Globus pallidus (tissue), 1 donor: ENCODE measurements at regions not wholly inside any gene's neighbourhood (a gene's known extent, or its start where the extent isn't known, plus 50 kb on each side); places are given as distances from the start of the nearest gene placed in this dataset.

Experiments
- DNase-seq: peaks from one replicate; pipeline ENCODE4 v3.0.0-alpha.2; 2015; ENCODE audit warnings: low spot score

- no peak for DNase-seq
Observed at GRCh38 chrX:20863649-20864048, 510.6 kb upstream of the CNKSR2 start.

DNA sequence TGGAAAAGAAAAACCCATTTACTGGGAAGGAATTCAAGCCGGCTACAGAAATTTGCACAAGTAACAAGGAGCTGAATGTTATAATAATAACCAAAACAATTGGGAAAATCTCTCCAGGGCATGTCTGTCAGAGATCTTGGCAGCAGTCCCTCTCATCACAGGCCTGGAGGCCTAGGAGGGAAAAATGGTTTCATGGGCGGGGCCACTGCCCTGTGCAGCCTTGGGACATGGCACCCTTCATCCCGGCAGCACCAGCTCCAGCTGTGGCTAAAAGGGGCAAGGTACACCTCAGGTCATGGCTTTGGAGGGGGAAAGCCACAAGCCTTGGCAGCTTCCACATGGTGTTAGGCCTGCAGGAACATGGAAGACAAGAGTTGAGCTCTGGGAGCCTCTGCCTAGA lies 513.1 kb upstream of the CNKSR2 start:
- no peak for DNase-seq

DNA sequence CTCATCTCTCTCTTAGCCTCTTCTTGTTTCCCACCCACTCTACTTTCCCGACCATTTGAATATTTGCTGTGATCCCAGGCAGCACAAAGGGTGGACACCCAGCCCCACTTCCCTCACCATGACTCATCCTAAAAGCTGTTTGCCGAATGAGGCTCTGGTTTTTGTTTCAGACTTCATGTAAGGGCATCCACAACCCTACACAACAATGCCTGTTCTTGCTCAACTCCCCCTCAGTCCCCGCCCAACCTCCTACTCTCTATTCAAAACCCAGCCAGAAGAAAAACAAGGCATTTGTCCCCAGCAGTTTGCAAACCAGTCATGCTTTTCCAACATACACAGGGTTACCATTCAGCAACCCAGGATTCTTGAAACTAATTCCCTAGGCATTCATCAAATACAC lies 516.5 kb upstream of the CNKSR2 start:
- DNase-seq: peak; percentile 87

GRCh38 chrX:20838477-20838876 lies 535.7 kb upstream of the CNKSR2 start:
- DNase-seq: no peak

GRCh38 chrX:20829665-20830491 lies 544.3 kb upstream of the CNKSR2 start:
- no peak for DNase-seq

DNA sequence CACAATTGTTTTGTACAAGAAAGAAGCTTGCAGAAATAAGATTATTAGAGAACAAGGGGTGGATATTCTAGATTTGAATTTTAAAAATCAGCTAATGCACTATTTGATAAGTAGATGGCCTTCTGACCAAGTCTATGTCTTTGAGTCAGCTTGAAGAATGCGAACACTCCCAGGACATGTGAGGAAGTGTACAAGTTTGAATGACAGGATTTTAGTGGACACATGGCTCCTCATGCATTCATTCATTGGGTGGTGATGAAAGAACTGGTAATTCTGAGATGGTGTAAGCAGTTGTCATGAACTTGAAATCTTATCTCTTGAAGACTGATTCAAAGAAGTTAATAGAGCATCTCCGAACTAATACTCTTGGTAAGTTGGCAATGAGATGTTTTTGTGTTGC lies 548.2 kb upstream of the CNKSR2 start:
- no peak for DNase-seq

GRCh38 chrX:20803971-20804370 lies 537.3 kb upstream of the RPS6KA3 start:
- DNase-seq: no peak

DNA sequence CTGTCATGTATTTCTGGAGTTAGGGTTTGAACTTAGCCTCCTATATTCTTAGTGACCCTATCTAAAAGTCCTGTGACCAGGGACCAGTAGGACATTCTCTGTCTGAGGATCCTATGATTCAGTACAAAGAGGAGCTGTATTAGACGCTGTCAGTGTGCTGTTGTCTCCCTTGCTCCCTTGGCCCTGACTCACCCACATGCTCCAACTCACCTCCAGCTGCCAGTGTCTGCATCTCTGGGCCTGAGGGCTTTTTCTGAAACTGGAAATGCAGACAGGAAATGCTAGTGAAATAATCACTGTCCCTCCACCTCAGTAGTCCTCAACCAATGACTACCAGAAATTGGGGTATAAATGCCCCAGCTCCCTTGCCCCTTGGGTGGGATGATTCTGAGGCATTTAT lies 535.3 kb upstream of the RPS6KA3 start:
- DNase-seq: no peak

GRCh38 chrX:20796450-20796849 lies 529.7 kb upstream of the RPS6KA3 start:
- DNase-seq: no peak

- DNase-seq: no peak
Observed at GRCh38 chrX:20789103-20789502, 522.4 kb upstream of the RPS6KA3 start.

- no peak for DNase-seq
Observed at GRCh38 chrX:20767346-20767745, 500.6 kb upstream of the RPS6KA3 start.

DNA sequence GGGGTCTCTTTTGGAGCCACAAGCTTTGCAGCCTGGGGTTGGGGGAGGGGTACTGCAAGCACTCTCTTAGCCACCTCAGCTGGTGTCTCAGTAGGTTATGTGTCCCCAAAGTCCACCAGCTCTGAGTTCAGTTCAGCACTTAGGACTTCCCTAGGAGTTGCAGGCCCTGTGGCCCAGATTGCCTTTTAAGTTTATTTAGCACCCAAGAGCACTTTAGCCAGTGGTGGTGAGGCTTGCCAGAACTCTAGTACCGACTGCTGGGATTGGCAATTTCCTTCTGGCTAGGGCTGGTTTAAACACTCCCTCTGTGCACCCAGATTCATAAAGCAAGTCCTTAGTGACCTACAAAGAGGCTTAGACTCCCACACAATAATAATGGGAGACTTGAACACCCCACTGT lies 489.9 kb upstream of the RPS6KA3 start:
- DNase-seq: no peak

- DNase-seq: no peak
Observed at GRCh38 chrX:20753076-20753475, 486.4 kb upstream of the RPS6KA3 start.

- no peak for DNase-seq
Observed at GRCh38 chrX:20746690-20747089, 480.0 kb upstream of the RPS6KA3 start.

DNA sequence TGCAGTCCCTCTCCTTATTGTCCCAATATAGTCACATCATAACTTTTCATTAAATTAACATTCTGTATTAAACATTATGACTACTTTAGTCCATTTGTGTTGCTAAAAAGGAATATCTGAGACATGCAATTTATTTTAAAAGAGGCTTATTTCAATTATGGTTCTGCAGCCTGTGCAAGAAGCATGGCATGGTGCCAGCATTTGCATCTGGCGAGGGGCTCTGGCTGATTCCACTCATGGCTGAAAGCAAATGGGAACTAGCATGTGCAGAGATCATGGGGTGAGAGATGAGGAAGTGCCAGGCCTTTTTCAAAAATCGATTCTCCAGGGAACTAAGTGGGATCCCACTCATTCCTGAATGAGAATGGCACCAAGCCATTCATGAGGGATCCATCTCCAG lies 476.3 kb upstream of the RPS6KA3 start:
- no peak for DNase-seq

GRCh38 chrX:20742106-20742505 lies 475.4 kb upstream of the RPS6KA3 start:
- peak; percentile 8 for DNase-seq

GRCh38 chrX:20740443-20740842 lies 473.7 kb upstream of the RPS6KA3 start:
- DNase-seq: no peak

DNA sequence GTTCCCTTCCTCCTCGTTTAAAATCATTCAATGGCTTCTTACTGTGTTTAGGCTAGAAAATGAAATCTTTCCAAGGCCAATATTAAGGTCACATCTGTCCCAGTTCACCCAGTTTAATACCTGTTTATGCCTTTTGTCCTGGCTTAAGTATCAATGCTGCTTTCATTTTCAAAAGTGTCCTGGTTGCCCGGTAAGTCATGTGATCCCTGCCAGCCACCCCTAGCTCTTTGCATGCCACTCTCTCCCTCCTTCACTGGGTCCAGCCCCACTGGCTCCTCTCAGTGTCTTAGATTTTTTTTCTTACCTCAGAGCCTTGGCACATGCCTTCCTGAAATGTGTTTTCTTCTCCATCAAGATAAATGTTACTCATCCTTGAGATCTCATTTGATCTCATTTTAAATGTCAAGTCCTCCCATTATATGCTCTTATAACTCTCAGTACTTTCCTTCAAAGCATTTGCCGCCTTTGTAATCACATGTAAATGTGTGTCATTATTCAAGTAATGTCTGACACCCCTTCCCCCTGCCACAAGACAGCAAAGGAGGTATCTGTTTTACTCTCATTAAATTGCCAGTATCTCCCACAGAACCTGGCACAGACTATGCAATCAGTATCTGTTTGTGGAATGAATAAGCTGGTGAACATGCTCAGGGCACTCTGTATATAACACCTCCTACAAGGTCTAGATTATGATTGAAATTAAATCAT lies 472.5 kb upstream of the RPS6KA3 start:
- no peak for DNase-seq

- DNase-seq: no peak
Observed at GRCh38 chrX:20729416-20729815, 462.7 kb upstream of the RPS6KA3 start.

GRCh38 chrX:20727447-20727846 lies 460.7 kb upstream of the RPS6KA3 start:
- DNase-seq: no peak

- DNase-seq: no peak
Observed at GRCh38 chrX:20720954-20721626, 454.4 kb upstream of the RPS6KA3 start.

DNA sequence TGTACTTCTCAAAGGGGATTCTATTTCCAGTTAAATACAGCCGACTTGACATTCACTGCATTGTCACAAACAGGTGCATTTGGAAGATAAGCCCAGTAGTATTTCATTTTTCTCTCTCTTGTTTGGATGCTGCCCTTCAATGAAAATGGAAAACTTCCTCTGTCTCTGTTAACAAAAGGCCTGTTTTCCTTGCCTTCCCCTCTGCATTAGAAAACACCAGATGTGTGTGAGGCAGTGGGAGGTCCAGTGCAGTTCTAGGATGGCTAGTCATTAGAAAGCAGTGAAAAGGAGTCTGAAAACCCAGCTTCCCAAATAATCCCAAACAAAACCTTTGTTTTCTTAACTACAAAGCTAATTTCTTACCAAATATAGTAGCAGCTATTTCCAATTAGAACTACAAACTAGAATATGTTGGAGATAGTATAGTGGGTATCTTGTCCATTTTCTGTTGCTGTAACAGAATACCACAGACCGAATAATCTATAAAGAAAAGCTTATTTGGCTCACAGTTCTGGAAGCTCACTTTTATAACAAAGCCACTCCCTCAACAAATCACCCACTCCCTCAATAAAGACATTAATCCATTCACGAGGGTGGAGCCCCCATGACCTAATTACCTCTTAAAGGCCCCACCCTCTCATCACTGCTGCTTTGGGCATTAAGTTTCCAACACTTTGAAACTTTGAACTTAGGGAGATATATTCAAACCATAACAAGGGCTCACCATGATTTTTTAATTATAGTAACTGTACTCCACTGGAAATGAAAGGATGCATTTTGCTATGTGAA lies 452.1 kb upstream of the RPS6KA3 start:
- peak; percentile 67 for DNase-seq
